ENCODE measurements at regions not wholly inside any gene's neighbourhood (a gene's known extent, or its start where the extent isn't known, plus 50 kb on each side); places are given as distances from the start of the nearest gene placed in this dataset.

GRCh38 chr6:102944475-102944874 is 1551.0 kb downstream of the GRIK2 start:
- Histone ChIP-seq H3K4me3 (ENCODE audit: low read depth, low read length, poor library complexity, severe bottlenecking) (no peak overlapping the region), H3F3A (ENCODE audit: insufficient read depth, low read length) (no peaks in the 10 kb centered on the region), H3K4me1 (ENCODE audit: insufficient read depth, low read length, severe bottlenecking) (peaks cover 12% of the 10 kb centered on the region), H4K20me1 (ENCODE audit: insufficient read depth, low read length) (no peaks in the 10 kb centered on the region), H3K9me2 (ENCODE audit: low read depth, low read length) (no peaks in the 10 kb centered on the region), H3K79me2 (ENCODE audit: insufficient read depth, low read length) (no peaks in the 10 kb centered on the region), H3K27me3 (ENCODE audit: insufficient read depth, low read length) (no peaks in the 10 kb centered on the region), H3K9me3 (ENCODE audit: low read length) (no peaks in the 10 kb centered on the region), H3K36me3 (ENCODE audit: insufficient read depth, low read length) (no peaks in the 10 kb centered on the region), H3K9ac (ENCODE audit: low read length) (no peak overlapping the region), H2AFZ (ENCODE audit: low read length) (no peak overlapping the region), H3K27ac (ENCODE audit: low read depth, low read length, poor library complexity, severe bottlenecking) (no peak overlapping the region), H3K4me2 (ENCODE audit: low read length) (no peak overlapping the region)
- TF ChIP-seq EZH2 (IDR thresholded peaks at IDR 0.05; ENCODE audit: borderline replicate concordance, low read length): no peak
- TF ChIP-seq, protein P1, sequence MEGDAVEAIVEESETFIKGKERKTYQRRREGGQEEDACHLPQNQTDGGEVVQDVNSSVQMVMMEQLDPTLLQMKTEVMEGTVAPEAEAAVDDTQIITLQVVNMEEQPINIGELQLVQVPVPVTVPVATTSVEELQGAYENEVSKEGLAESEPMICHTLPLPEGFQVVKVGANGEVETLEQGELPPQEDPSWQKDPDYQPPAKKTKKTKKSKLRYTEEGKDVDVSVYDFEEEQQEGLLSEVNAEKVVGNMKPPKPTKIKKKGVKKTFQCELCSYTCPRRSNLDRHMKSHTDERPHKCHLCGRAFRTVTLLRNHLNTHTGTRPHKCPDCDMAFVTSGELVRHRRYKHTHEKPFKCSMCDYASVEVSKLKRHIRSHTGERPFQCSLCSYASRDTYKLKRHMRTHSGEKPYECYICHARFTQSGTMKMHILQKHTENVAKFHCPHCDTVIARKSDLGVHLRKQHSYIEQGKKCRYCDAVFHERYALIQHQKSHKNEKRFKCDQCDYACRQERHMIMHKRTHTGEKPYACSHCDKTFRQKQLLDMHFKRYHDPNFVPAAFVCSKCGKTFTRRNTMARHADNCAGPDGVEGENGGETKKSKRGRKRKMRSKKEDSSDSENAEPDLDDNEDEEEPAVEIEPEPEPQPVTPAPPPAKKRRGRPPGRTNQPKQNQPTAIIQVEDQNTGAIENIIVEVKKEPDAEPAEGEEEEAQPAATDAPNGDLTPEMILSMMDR (IDR thresholded peaks at IDR 0.05; ENCODE audit: low read length): no peak

DNA sequence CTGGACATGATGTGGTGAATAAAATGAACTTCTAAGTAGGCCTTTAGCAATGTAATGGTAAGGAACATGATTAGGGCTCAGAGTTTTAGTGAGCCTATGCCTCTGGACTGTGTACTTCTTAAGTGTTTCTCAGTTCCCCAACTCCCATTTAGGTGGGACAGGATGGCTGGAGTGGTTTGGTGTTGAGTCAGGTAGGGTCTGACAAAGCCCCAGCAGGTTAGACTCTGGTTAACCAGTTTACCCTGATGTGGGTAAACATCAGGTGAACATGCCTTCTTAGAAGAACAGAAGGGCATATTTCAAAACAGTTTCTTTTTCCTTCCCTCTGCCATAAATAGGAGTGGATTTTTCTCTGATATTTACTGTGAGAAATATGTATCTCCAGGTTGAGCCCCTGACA is 1548.7 kb downstream of the GRIK2 start:
- no peak overlapping the region for H3K27ac ChIP-seq (ENCODE audit: low read depth, low read length, poor library complexity, severe bottlenecking)
- H3F3A ChIP-seq (ENCODE audit: insufficient read depth, low read length): no peaks in the 10 kb centered on the region
- H3K4me3 ChIP-seq (ENCODE audit: low read depth, low read length, poor library complexity, severe bottlenecking): no peak overlapping the region
- no peak overlapping the region for H3K9ac ChIP-seq (ENCODE audit: low read length)
- H3K9me3 ChIP-seq (ENCODE audit: low read length): no peaks in the 10 kb centered on the region
- peak overlapping the region; percentile 73; the same call in 1 of the 2 replicates for H2AFZ ChIP-seq (ENCODE audit: low read length)
- TF ChIP-seq EZH2 (IDR thresholded peaks at IDR 0.05; ENCODE audit: borderline replicate concordance, low read length): no peak
- TF ChIP-seq, protein P1 (IDR thresholded peaks at IDR 0.05; ENCODE audit: low read length): no peak
- H3K4me2 ChIP-seq (ENCODE audit: low read length): no peak overlapping the region
- no peaks in the 10 kb centered on the region for H4K20me1 ChIP-seq (ENCODE audit: insufficient read depth, low read length)
- H3K4me1 ChIP-seq (ENCODE audit: insufficient read depth, low read length, severe bottlenecking): peaks cover 12% of the 10 kb centered on the region
- H3K36me3 ChIP-seq (ENCODE audit: insufficient read depth, low read length): no peaks in the 10 kb centered on the region
- H3K27me3 ChIP-seq (ENCODE audit: insufficient read depth, low read length): no peaks in the 10 kb centered on the region
- no peaks in the 10 kb centered on the region for H3K9me2 ChIP-seq (ENCODE audit: low read depth, low read length)
- no peaks in the 10 kb centered on the region for H3K79me2 ChIP-seq (ENCODE audit: insufficient read depth, low read length)

GRCh38 chr6:102936959-102937358 is 1543.5 kb downstream of the GRIK2 start:
- Histone ChIP-seq H3K4me3 (ENCODE audit: low read depth, low read length, poor library complexity, severe bottlenecking) (no peak overlapping the region), H3F3A (ENCODE audit: insufficient read depth, low read length) (no peaks in the 10 kb centered on the region; the same call in 1 of the 2 replicates)

GRCh38 chr6:102928109-102928508 is 1534.6 kb downstream of the GRIK2 start:
- H3K9me3 ChIP-seq (ENCODE audit: low read length): no peaks in the 10 kb centered on the region
- no peak overlapping the region for H3K4me2 ChIP-seq (ENCODE audit: low read length)
- H3K4me1 ChIP-seq (ENCODE audit: insufficient read depth, low read length, severe bottlenecking): peaks cover 28% of the 10 kb centered on the region
- H3K79me2 ChIP-seq (ENCODE audit: insufficient read depth, low read length): no peaks in the 10 kb centered on the region
- no peak overlapping the region for H3K9ac ChIP-seq (ENCODE audit: low read length)
- H2AFZ ChIP-seq (ENCODE audit: low read length): no peak overlapping the region
- TF ChIP-seq, protein P1 (IDR thresholded peaks at IDR 0.05; ENCODE audit: low read length): no peak
- no peak for TF ChIP-seq EZH2 (IDR thresholded peaks at IDR 0.05; ENCODE audit: borderline replicate concordance, low read length)
- H3K9me2 ChIP-seq (ENCODE audit: low read depth, low read length): no peaks in the 10 kb centered on the region; the same call in 1 of the 2 replicates
- no peaks in the 10 kb centered on the region for H3F3A ChIP-seq (ENCODE audit: insufficient read depth, low read length)
- H3K27ac ChIP-seq (ENCODE audit: low read depth, low read length, poor library complexity, severe bottlenecking): peak overlapping the region; percentile 2
- H3K36me3 ChIP-seq (ENCODE audit: insufficient read depth, low read length): no peaks in the 10 kb centered on the region
- no peaks in the 10 kb centered on the region for H3K27me3 ChIP-seq (ENCODE audit: insufficient read depth, low read length)
- no peaks in the 10 kb centered on the region for H4K20me1 ChIP-seq (ENCODE audit: insufficient read depth, low read length)
- no peak overlapping the region for H3K4me3 ChIP-seq (ENCODE audit: low read depth, low read length, poor library complexity, severe bottlenecking)

More at GRCh38 chr6:102936959-102937358, 1543.5 kb downstream of the GRIK2 start:
- TF ChIP-seq EZH2 (IDR thresholded peaks at IDR 0.05; ENCODE audit: borderline replicate concordance, low read length): no peak
- H3K79me2 ChIP-seq (ENCODE audit: insufficient read depth, low read length): no peaks in the 10 kb centered on the region
- H3K36me3 ChIP-seq (ENCODE audit: insufficient read depth, low read length): no peaks in the 10 kb centered on the region
- no peaks in the 10 kb centered on the region for H4K20me1 ChIP-seq (ENCODE audit: insufficient read depth, low read length)
- H3K9ac ChIP-seq (ENCODE audit: low read length): no peak overlapping the region
- H3K9me2 ChIP-seq (ENCODE audit: low read depth, low read length): no peaks in the 10 kb centered on the region
- H3K9me3 ChIP-seq (ENCODE audit: low read length): no peaks in the 10 kb centered on the region
- H3K27me3 ChIP-seq (ENCODE audit: insufficient read depth, low read length): no peaks in the 10 kb centered on the region
- H2AFZ ChIP-seq (ENCODE audit: low read length): no peak overlapping the region
- peaks cover 1% of the 10 kb centered on the region for H3K4me1 ChIP-seq (ENCODE audit: insufficient read depth, low read length, severe bottlenecking)
- H3K27ac ChIP-seq (ENCODE audit: low read depth, low read length, poor library complexity, severe bottlenecking): no peak overlapping the region
- H3K4me2 ChIP-seq (ENCODE audit: low read length): no peak overlapping the region

Measured in OCI-LY1 (cell line).